Activated CD8-positive, alpha-beta T cell treated with anti-CD3 and anti-CD28 coated beads for 36 hours (primary cell): ENCODE measurements at regions not wholly inside any gene's neighbourhood (a gene's known extent, or its start where the extent isn't known, plus 50 kb on each side); places are given as distances from the start of the nearest gene placed in this dataset.

Experiments
- ATAC-seq: fragments of 200-7000 bp; cut with Tn5 transposase; one replicate; pipeline ENCODE4 v1.10.0; 2021; ENCODE audit warnings: mild to moderate bottlenecking, moderate library complexity
- CTCF ChIA-PET: fragments of 350-600 bp; sonication (Branson Sonifier 250); formaldehyde crosslinking; loops from one replicate; lab custom pipeline; 2021; ENCODE audit warnings: antibody characterized with exemption; lab: Charles Lee
- POLR2A ChIA-PET: fragments of 350-600 bp; sonication (Branson Sonifier 250); formaldehyde crosslinking; loops from one replicate; lab custom pipeline; 2021; ENCODE audit warnings: antibody characterized with exemption; lab: Charles Lee
- DNase-seq: peaks from one replicate; pipeline ENCODE4 v3.0.0-alpha.2; 2020
- H3K27ac Mint-ChIP-seq: one replicate; pipeline ENCODE4 v1.8.0; 2021; ENCODE audit warnings: mild to moderate bottlenecking, mixed read lengths
- H3K27me3 Mint-ChIP-seq: one replicate; pipeline ENCODE4 v1.8.0; 2021; ENCODE audit warnings: mixed read lengths
- H3K36me3 Mint-ChIP-seq: one replicate; pipeline ENCODE4 v1.8.0; 2021; ENCODE audit warnings: low read depth, mixed read lengths
- H3K4me1 Mint-ChIP-seq: one replicate; pipeline ENCODE4 v1.8.0; 2021; ENCODE audit warnings: low read depth, mixed read lengths
- H3K4me3 Mint-ChIP-seq: one replicate; pipeline ENCODE4 v1.8.0; 2021; ENCODE audit warnings: mild to moderate bottlenecking, moderate library complexity, mixed read lengths
- H3K9me3 Mint-ChIP-seq: one replicate; pipeline ENCODE4 v1.8.0; 2021; ENCODE audit warnings: mixed read lengths
- intact Hi-C: fragments of 100-400 bp; cut with micrococcal nuclease; formaldehyde crosslinking; loops from one replicate; pipeline ENCODE4 v1.10.0; 2022
- TF ChIP-seq, protein P1 (sequence below): fragments of 200-600 bp; IDR thresholded peaks from one replicate; pipeline ENCODE4 v1.8.0; 2022; ENCODE audit warnings: antibody characterized with exemption, mild to moderate bottlenecking

DNA sequence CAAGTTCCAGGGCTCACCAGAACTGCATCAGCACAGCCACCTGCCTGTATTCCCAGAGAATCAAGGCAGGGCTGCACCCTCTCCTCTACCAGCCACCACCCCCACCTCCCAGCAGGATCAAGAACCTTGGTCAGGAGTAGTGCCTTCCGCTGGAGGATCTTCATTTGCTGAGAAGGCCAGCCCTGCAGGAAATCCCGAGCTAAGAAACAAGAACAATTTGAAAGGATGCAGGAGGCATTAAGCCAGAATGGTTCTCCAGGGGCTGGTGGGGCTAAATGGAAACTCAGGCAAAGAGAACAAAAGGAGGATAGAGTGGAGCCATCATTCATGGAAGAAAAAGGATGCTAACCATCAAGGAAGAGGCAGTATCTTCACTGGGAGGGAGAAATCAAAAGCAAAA lies 147.3 kb upstream of the SLC14A2 start:
- no peaks in the 10 kb centered on the region for H3K4me1 Mint-ChIP-seq
- no peak overlapping the region for H3K27ac Mint-ChIP-seq
- DNase-seq = no peak
- peaks cover 1% of the 10 kb centered on the region for H3K27me3 Mint-ChIP-seq
- H3K4me3 Mint-ChIP-seq = no peak overlapping the region
- ChIA-PET POLR2A (no interaction called here), CTCF (no interaction called here)
- TF ChIP-seq, protein P1, sequence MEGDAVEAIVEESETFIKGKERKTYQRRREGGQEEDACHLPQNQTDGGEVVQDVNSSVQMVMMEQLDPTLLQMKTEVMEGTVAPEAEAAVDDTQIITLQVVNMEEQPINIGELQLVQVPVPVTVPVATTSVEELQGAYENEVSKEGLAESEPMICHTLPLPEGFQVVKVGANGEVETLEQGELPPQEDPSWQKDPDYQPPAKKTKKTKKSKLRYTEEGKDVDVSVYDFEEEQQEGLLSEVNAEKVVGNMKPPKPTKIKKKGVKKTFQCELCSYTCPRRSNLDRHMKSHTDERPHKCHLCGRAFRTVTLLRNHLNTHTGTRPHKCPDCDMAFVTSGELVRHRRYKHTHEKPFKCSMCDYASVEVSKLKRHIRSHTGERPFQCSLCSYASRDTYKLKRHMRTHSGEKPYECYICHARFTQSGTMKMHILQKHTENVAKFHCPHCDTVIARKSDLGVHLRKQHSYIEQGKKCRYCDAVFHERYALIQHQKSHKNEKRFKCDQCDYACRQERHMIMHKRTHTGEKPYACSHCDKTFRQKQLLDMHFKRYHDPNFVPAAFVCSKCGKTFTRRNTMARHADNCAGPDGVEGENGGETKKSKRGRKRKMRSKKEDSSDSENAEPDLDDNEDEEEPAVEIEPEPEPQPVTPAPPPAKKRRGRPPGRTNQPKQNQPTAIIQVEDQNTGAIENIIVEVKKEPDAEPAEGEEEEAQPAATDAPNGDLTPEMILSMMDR = no peak
- no peaks in the 10 kb centered on the region for H3K9me3 Mint-ChIP-seq
- ATAC-seq = no peak
- intact Hi-C loops = no loop called here
- no peaks in the 10 kb centered on the region for H3K36me3 Mint-ChIP-seq

DNA sequence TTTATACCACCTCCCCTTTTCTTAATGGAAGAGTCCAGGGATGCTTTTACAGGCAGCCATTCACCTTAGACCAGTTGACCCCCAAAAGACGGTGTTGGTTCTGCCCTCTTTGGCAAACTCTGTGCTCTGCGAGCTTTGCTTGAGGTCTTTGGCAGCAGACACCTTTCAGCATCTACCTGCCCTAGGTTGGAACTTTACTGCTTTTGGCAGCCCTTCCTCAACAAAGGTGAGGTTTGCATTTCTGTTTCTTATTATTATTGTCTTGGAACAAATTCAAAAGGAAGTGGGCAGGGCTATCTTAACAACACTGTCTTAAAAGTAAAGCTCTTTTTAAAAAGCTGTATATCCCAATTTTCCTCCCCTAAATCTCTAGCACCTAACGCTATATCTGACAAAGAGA lies 136.4 kb upstream of the SLC14A2 start:
- Mint-ChIP-seq H3K9me3 (no peaks in the 10 kb centered on the region), H3K36me3 (no peaks in the 10 kb centered on the region), H3K4me1 (no peaks in the 10 kb centered on the region), H3K4me3 (no peak overlapping the region), H3K27ac (no peak overlapping the region), H3K27me3 (peaks cover 13% of the 10 kb centered on the region)
- POLR2A ChIA-PET = no interaction called here
- CTCF ChIA-PET = no interaction called here
- intact Hi-C loops = no loop called here
- ATAC-seq (no peak), DNase-seq (no peak)
- TF ChIP-seq, protein P1 = no peak

DNA sequence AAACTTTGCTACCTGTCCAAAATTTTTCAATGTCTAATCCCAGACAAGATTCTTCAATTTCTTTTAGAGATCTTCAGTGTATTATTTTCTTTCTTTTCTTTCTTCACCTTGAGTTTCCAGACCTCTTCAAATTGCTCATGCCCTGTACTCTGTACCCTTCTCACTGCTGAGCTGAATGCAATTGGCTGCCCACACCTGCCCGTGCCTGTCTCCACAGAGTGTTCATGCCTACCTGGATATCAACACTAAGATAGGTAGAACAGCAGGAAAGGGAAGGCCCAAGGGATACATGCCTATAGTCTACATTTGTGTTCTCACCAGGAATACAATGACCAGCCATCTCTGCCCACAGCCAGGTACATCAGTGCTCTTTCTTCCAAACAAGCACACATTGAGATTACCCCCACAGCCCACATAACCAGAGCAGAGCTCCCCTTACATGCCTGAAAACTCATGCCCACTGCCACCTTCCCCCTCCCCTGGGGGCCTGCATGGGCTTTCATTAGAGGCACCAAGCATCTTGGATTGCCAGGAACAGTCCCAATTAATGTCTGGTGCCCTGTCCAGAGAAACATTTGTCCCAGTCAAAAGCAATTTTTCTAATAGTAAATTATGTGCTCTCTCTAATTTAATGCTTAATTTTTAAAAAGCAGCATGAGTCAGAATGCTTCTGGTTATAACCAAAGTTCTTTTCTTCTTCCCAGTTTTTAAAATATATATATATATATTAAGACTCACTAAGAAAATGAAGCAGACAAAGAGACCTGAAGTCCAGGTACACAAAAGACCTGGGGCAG lies 134.9 kb upstream of the SLC14A2 start:
- Mint-ChIP-seq H3K36me3 (no peaks in the 10 kb centered on the region), H3K9me3 (no peaks in the 10 kb centered on the region), H3K27ac (no peak overlapping the region), H3K4me1 (no peaks in the 10 kb centered on the region), H3K4me3 (no peak overlapping the region), H3K27me3 (peaks cover 13% of the 10 kb centered on the region)
- intact Hi-C loops = no loop called here
- ChIA-PET POLR2A (no interaction called here), CTCF (no interaction called here)
- ATAC-seq (no peak), DNase-seq (no peak)
- TF ChIP-seq, protein P1 = no peak

DNA sequence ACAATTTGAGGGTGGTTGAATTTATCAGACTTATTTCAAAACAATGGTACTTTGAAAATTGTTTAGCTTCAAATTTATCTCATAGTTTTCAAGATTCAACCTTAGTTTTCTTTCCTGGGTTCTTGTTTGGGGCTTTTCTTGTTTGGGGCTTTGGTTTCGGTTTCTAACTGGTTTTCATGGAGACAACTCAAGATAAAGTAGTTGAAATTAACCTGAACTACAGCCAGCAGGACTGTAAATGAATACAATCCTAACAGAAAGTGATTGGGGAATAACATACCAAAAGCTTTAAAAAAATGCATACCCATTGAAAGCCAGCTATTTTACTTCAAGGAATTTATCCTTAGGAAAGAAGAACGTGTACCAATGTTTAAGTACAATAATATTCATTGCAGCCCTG lies 133.5 kb upstream of the SLC14A2 start:
- H3K27me3 Mint-ChIP-seq = peaks cover 6% of the 10 kb centered on the region
- ChIA-PET POLR2A (no interaction called here), CTCF (no interaction called here)

DNA sequence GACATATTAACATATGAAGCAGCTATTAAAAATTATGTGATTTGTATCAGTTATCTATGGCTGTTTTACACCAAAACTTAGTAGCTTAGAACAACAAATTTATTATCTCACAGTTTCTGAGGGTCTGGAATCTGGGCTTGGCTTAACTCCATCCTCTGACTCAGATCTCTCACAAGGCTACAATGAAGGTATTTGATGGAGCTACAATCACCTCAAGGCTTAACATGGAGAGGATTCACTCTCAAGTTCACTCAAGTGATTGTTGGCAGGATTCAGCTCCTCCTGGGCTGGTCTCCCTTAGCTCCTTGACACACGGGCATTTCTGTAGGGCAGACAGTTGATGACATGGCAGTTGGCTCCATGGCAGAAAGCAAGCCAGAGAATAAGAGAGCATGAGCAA lies 133.0 kb upstream of the SLC14A2 start:
- Mint-ChIP-seq H3K9me3 (no peaks in the 10 kb centered on the region), H3K4me3 (no peak overlapping the region), H3K27ac (no peak overlapping the region), H3K4me1 (no peaks in the 10 kb centered on the region), H3K36me3 (no peaks in the 10 kb centered on the region), H3K27me3 (peaks cover 4% of the 10 kb centered on the region)
- POLR2A ChIA-PET = no interaction called here
- CTCF ChIA-PET = no interaction called here
- no peak for ATAC-seq
- no peak for DNase-seq
- TF ChIP-seq, protein P1 = no peak
- intact Hi-C loops = no loop called here

More for the DNA sequence above, 133.5 kb upstream of the SLC14A2 start:
- TF ChIP-seq, protein P1 = no peak
- Mint-ChIP-seq H3K4me3 (no peak overlapping the region), H3K27ac (no peak overlapping the region), H3K9me3 (no peaks in the 10 kb centered on the region), H3K36me3 (no peaks in the 10 kb centered on the region), H3K4me1 (no peaks in the 10 kb centered on the region)
- DNase-seq = no peak
- ATAC-seq = no peak
- intact Hi-C loops = no loop called here
